CD14-positive monocyte (primary cell): ENCODE measurements at regions not wholly inside any gene's neighbourhood (a gene's known extent, or its start where the extent isn't known, plus 50 kb on each side); places are given as distances from the start of the nearest gene placed in this dataset.

Experiments used
- DNase-seq, 3 donors: peaks; one replicate each; pipeline ENCODE4 v3.0.0-alpha.2; 2011 to 2022
- H2AFZ ChIP-seq: 2 replicates; pipeline ENCODE4 v1.6.0; 2012; ENCODE audit warnings: mild to moderate bottlenecking, low read depth, low read length, inconsistent platforms; ENCODE audit not compliant: insufficient read depth, poor library complexity, severe bottlenecking
- H3K27ac ChIP-seq, 2 donors: 1 replicate in 1 of 2; 2 replicates in 1 of 2; pipeline ENCODE4 v1.5.1; 2012 to 2013; ENCODE audit warnings: low read length in 2 of 2, control low read depth in 1 of 2, inconsistent platforms in 1 of 2, low read depth in 1 of 2, mild to moderate bottlenecking in 1 of 2
- H3K27me3 ChIP-seq, 2 donors: one replicate each; pipeline versions ENCODE4 v1.6.0 to v1.6.1; 2011 to 2013; ENCODE audit warnings: low read length in 2 of 2; ENCODE audit not compliant: control insufficient read depth in 2 of 2, insufficient read depth in 2 of 2
- H3K36me3 ChIP-seq, 2 donors: replicated peaks in 1 of 2; 1 replicate in 1 of 2; 2 replicates in 1 of 2; pipeline versions ENCODE4 v1.5.1 to v1.6.1; 2012 to 2013; ENCODE audit warnings: low read length in 2 of 2, control low read depth in 1 of 2, inconsistent platforms in 1 of 2, mild to moderate bottlenecking in 1 of 2; ENCODE audit not compliant: insufficient read depth in 2 of 2, control insufficient read depth in 1 of 2
- H3K4me1 ChIP-seq, 2 donors: 1 replicate in 1 of 2; 2 replicates in 1 of 2; pipeline versions ENCODE4 v1.5.1 to v1.6.1; 2012 to 2013; ENCODE audit warnings: low read length in 2 of 2, control low read depth in 1 of 2, inconsistent platforms in 1 of 2, mild to moderate bottlenecking in 1 of 2, moderate library complexity in 1 of 2; ENCODE audit not compliant: insufficient read depth in 2 of 2, control insufficient read depth in 1 of 2
- H3K4me2 ChIP-seq: replicated peaks from 2 replicates; pipeline ENCODE3; 2012; ENCODE audit warnings: low read length, moderate library complexity, mild to moderate bottlenecking; ENCODE audit not compliant: poor library complexity, severe bottlenecking; ENCODE audit errors: extremely low read depth
- H3K4me3 ChIP-seq, 3 experiments: fragments of 200-600 bp in 1 of 3; sonication (generic) in 1 of 3; replicated peaks in 1 of 3; 1 replicate in 2 of 3; 2 replicates in 1 of 3; pipeline ENCODE4 v1.5.1; 2011 to 2013; ENCODE audit warnings: low read length in 3 of 3, mild to moderate bottlenecking in 3 of 3, control low read depth in 2 of 3, low read depth in 2 of 3, inconsistent platforms in 1 of 3, moderate library complexity in 1 of 3
- H3K79me2 ChIP-seq: 2 replicates; pipeline ENCODE4 v1.6.0; 2012; ENCODE audit warnings: mild to moderate bottlenecking, control low read depth, inconsistent platforms, low read length, moderate library complexity; ENCODE audit not compliant: insufficient read depth
- H3K9ac ChIP-seq: 2 replicates; pipeline ENCODE4 v1.6.0; 2017; ENCODE audit warnings: low read length, mild to moderate bottlenecking; ENCODE audit not compliant: insufficient read depth, poor library complexity, severe bottlenecking
- H3K9me3 ChIP-seq, 2 donors: replicated peaks in 1 of 2; 1 replicate in 1 of 2; 2 replicates in 1 of 2; pipeline versions ENCODE4 v1.5.1 to v1.6.1; 2012 to 2013; ENCODE audit warnings: low read length in 2 of 2, control low read depth in 1 of 2; ENCODE audit not compliant: control insufficient read depth in 1 of 2, insufficient read depth in 1 of 2
- H4K20me1 ChIP-seq: 2 replicates; pipeline ENCODE4 v1.6.0; 2012; ENCODE audit warnings: mild to moderate bottlenecking, low read length, control low read depth, moderate library complexity; ENCODE audit not compliant: insufficient read depth
- H3K27ac Mint-ChIP-seq, 7 donors: one replicate each; pipeline ENCODE4 v1.8.0; 2020; ENCODE audit warnings: mild to moderate bottlenecking in 7 of 7, mixed read lengths in 7 of 7, moderate library complexity in 6 of 7, inconsistent platforms in 2 of 7
- H3K27me3 Mint-ChIP-seq, 3 donors: one replicate each; pipeline ENCODE4 v1.8.0; 2021 to 2022; ENCODE audit warnings: low read depth in 3 of 3, mild to moderate bottlenecking in 3 of 3, mixed read lengths in 3 of 3, moderate library complexity in 3 of 3, inconsistent platforms in 1 of 3
- H3K36me3 Mint-ChIP-seq, 2 donors: one replicate each; pipeline ENCODE4 v1.8.0; 2020; ENCODE audit warnings: mixed read lengths in 2 of 2, inconsistent platforms in 1 of 2, mild to moderate bottlenecking in 1 of 2
- H3K4me1 Mint-ChIP-seq: one replicate; pipeline ENCODE4 v1.8.0; 2020; ENCODE audit warnings: mild to moderate bottlenecking, mixed read lengths
- H3K4me3 Mint-ChIP-seq, 2 donors: one replicate each; pipeline ENCODE4 v1.8.0; 2020; ENCODE audit warnings: mild to moderate bottlenecking in 2 of 2, mixed read lengths in 2 of 2, moderate library complexity in 1 of 2
- H3K9me3 Mint-ChIP-seq, 7 donors: one replicate each; pipeline ENCODE4 v1.8.0; 2020 to 2022; ENCODE audit warnings: mixed read lengths in 7 of 7, mild to moderate bottlenecking in 6 of 7, moderate library complexity in 6 of 7, inconsistent platforms in 2 of 7
- WGBS: methylation state at CpG from one replicate; pipeline ENCODE4 v1.1.5; 2013; ENCODE audit warnings: missing lambda C conversion rate; ENCODE audit not compliant: insufficient coverage; 5-methylcytosine and 5-hydroxymethylcytosine counted together
- intact Hi-C, 2 donors: fragments of 100-400 bp; cut with micrococcal nuclease; formaldehyde crosslinking; loops; one replicate each; pipeline versions ENCODE4 v1.15.0 to v1.15.1; 2023
- TF ChIP-seq, protein P1 (sequence below): fragments of 200-600 bp; IDR thresholded peaks from one replicate; pipeline ENCODE4 v1.8.0; 2022; ENCODE audit warnings: antibody characterized with exemption, mild to moderate bottlenecking

DNA sequence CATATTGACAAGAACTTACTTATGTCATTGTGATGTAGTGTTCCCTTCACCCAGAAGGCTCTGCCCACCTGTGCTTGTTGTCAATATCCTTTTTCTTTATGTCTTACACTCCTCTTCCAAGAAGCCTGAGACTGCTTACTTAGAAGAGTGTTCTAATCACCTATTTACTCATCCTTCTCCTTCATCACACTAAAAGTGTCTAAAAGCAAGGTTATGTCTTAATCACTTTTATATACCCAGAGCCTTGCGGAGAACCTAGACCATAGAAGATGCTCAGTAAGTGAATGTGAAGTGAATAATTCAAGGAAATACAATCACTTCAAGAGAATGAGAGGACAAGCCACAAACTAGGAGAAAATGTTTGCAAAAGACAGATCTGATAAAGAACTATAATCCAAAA is 177.6 kb upstream of the S100G start:
- Mint-ChIP-seq H3K9me3 (no peaks in the 10 kb centered on the region), H3K4me3 (no peak overlapping the region), H3K4me1 (peaks cover 6% of the 10 kb centered on the region), H3K36me3 (no peaks in the 10 kb centered on the region), H3K27me3 (peaks cover 2 to 16% (median 4%) of the 10 kb centered on the region in 3 donors), H3K27ac (no peak overlapping the region)
- Histone ChIP-seq H4K20me1 (no peaks in the 10 kb centered on the region), H3K79me2 (no peaks in the 10 kb centered on the region), H3K4me2 (no peak overlapping the region), H3K4me3 (no peak overlapping the region), H3K9ac (no peak overlapping the region), H3K36me3 (no peaks in the 10 kb centered on the region), H3K4me1 (no peaks in the 10 kb centered on the region), H3K27me3 (peaks cover 0 to 6% of the 10 kb centered on the region in 2 donors), H2AFZ (no peak overlapping the region), H3K9me3 (no peaks in the 10 kb centered on the region), H3K27ac (no peak overlapping the region)
- WGBS = no CpG with 5 or more reads among the region's 1 CpG
- TF ChIP-seq, protein P1, sequence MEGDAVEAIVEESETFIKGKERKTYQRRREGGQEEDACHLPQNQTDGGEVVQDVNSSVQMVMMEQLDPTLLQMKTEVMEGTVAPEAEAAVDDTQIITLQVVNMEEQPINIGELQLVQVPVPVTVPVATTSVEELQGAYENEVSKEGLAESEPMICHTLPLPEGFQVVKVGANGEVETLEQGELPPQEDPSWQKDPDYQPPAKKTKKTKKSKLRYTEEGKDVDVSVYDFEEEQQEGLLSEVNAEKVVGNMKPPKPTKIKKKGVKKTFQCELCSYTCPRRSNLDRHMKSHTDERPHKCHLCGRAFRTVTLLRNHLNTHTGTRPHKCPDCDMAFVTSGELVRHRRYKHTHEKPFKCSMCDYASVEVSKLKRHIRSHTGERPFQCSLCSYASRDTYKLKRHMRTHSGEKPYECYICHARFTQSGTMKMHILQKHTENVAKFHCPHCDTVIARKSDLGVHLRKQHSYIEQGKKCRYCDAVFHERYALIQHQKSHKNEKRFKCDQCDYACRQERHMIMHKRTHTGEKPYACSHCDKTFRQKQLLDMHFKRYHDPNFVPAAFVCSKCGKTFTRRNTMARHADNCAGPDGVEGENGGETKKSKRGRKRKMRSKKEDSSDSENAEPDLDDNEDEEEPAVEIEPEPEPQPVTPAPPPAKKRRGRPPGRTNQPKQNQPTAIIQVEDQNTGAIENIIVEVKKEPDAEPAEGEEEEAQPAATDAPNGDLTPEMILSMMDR = no peak
- no peak for DNase-seq
- intact Hi-C loops = no loop called here

DNA sequence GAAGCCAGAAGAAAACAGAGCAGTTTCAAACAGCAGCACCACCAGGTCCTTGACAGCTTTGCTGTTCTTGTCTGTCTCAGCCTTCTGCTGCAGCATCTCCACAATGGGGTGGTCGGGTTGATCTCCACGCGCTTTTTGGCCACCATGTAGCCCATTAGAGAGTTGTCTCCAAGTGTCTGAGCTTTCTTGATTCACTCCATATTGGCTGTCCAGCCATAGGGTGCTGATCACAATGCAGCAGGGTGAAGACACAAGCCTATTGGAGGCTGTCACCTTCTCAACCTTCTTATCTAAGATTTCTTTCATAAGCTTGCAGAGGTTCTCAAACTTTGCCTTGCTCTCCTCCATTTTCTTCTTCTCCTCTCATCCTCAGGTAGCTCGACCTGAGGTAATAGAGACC is 175.4 kb upstream of the S100G start:
- Mint-ChIP-seq H3K36me3 (no peaks in the 10 kb centered on the region), H3K27ac (no peak overlapping the region), H3K4me1 (peaks cover 6% of the 10 kb centered on the region), H3K27me3 (peaks cover 1 to 15% (median 2%) of the 10 kb centered on the region in 3 donors), H3K4me3 (no peak overlapping the region), H3K9me3 (no peaks in the 10 kb centered on the region)
- WGBS = 100% methylated on average over 3 of the region's 4 CpGs
- Histone ChIP-seq H3K79me2 (no peaks in the 10 kb centered on the region), H3K27ac (no peak overlapping the region), H3K4me2 (no peak overlapping the region), H3K27me3 (peaks cover 0 to 7% of the 10 kb centered on the region in 2 donors), H4K20me1 (no peaks in the 10 kb centered on the region), H3K9me3 (no peaks in the 10 kb centered on the region), H3K9ac (no peak overlapping the region), H3K36me3 (no peaks in the 10 kb centered on the region), H3K4me1 (no peaks in the 10 kb centered on the region), H2AFZ (no peak overlapping the region), H3K4me3 (no peak overlapping the region)
- TF ChIP-seq, protein P1 = no peak
- intact Hi-C loops = no loop called here
- DNase-seq = no peak
